Gastroesophageal sphincter (tissue), 4 donors: ENCODE measurements at regions not wholly inside any gene's neighbourhood (a gene's known extent, or its start where the extent isn't known, plus 50 kb on each side); places are given as distances from the start of the nearest gene placed in this dataset.

Source experiments
- ATAC-seq: fragments of 150-250 bp; one replicate; pipeline ENCODE4 v1.9.1; 2016; ENCODE audit warnings: mild to moderate bottlenecking, moderate library complexity
- H3K27ac ChIP-seq, 4 donors: fragments of 200-600 bp; sonication (generic) in 3 of 4; 1 replicate in 3 of 4; 2 replicates in 1 of 4; pipeline ENCODE4 v1.5.1; 2016 to 2019
- H3K27me3 ChIP-seq: fragments of 200-600 bp; sonication (generic); one replicate; pipeline ENCODE4 v1.5.1; 2019
- H3K36me3 ChIP-seq, 2 donors: fragments of 200-600 bp; sonication (generic); one replicate each; pipeline ENCODE4 v1.5.1; 2019; ENCODE audit warnings: control low read depth in 1 of 2
- H3K4me1 ChIP-seq, 3 donors: fragments of 200-600 bp; sonication (generic); 1 replicate in 2 of 3; 2 replicates in 1 of 3; pipeline ENCODE4 v1.5.1; 2016 to 2019; ENCODE audit warnings: control low read depth in 2 of 3
- H3K4me3 ChIP-seq, 2 donors: fragments of 200-600 bp; sonication (generic); one replicate each; pipeline ENCODE4 v1.5.1; 2019; ENCODE audit warnings: mild to moderate bottlenecking in 1 of 2, moderate library complexity in 1 of 2
- H3K9me3 ChIP-seq, 3 donors: fragments of 200-600 bp; sonication (generic); one replicate each; pipeline ENCODE4 v1.5.1; 2017 to 2019; ENCODE audit warnings: control low read depth in 2 of 3
- CTCF ChIP-seq, 4 experiments: fragments of 200-600 bp in 2 of 4; fragments of 450-650 bp in 2 of 4; sonication (generic) in 1 of 4; IDR thresholded peaks; one replicate each; pipeline ENCODE4 v1.5.1; 2017 to 2019; ENCODE audit warnings: antibody characterized with exemption in 4 of 4, mild to moderate bottlenecking in 2 of 4, moderate library complexity in 2 of 4
- EP300 ChIP-seq: sonication (generic); formaldehyde crosslinking; IDR thresholded peaks from one replicate; pipeline ENCODE4 v1.6.1; 2017; ENCODE audit warnings: antibody characterized with exemption, mild to moderate bottlenecking
- POLR2A ChIP-seq, 2 donors: fragments of 450-650 bp; IDR thresholded peaks; one replicate each; pipeline ENCODE4 v1.6.1; 2017; ENCODE audit warnings: antibody characterized with exemption in 2 of 2, mild to moderate bottlenecking in 2 of 2, moderate library complexity in 1 of 2
- POLR2AphosphoS5 ChIP-seq: sonication (generic); formaldehyde crosslinking; IDR thresholded peaks from one replicate; pipeline ENCODE4 v1.6.1; 2017; ENCODE audit warnings: antibody characterized with exemption
- WGBS, 2 donors: methylation state at CpG; one replicate each; pipeline ENCODE4 v1.1.5; 2018; ENCODE audit warnings: low coverage in 1 of 2; 5-methylcytosine and 5-hydroxymethylcytosine counted together

DNA sequence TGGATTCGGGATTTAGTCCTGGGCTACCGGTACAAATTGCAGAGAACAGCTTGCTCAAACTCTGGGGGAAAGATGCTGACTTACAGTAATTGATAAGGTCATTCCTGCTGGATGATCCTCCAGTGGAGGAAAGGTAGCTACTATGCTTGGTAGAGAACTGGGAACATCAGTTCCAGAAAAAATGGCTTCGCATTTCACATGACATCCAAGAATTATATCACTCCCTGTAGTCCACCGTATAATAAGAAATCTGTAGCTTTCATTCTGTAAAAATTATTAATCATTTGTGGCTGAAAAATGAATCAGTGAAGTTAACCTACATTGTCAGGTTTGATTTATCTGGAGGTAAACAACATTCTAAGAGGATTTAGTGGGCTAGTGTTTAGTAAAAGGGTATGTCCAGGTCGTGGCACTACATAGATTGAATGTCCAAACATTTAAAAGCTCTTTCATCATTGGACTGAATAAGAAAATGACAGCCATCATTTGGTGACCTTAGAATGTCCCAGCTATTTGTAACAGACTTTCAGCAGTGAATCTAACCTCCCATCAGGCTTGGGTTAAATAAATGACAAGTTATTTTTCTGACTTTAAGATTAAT is 203.2 kb upstream of the TMCO5A start:
- Histone ChIP-seq H3K4me3 (no peak overlapping the region), H3K27me3 (no peaks in the 10 kb centered on the region), H3K27ac (no peak overlapping the region), H3K36me3 (no peaks in the 10 kb centered on the region), H3K9me3 (no peaks in the 10 kb centered on the region), H3K4me1 (no peaks in the 10 kb centered on the region)
- ATAC-seq, result no peak
- WGBS, 2 donors, result 41 to 55% methylated on average over 4 to 5 of the region's 5 CpGs
- TF ChIP-seq EP300 (no peak), POLR2A (IDR thresholded peaks at IDR 0.05) (no peak)

DNA sequence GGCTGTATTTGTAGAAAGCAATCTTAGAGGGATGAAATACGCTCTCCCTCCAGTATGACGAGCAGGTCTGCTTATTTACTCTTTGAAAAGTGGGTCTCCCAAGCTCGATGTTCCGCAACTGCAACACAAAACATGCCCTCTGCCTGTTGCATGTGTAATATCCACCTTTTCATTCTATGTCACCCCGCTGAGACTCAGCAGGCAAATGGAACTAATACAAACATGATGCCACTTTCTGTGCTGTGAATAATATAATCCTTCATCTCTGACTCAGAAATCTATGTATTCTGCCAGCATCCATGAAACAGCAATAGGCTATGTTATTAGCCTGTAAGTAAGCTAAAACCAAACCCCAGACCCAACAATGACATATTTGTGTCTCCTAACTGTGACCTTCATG is 200.8 kb upstream of the TMCO5A start:
- no peak for ATAC-seq
- no peak for TF ChIP-seq POLR2AphosphoS5
- no peak for TF ChIP-seq POLR2A (IDR thresholded peaks at IDR 0.05)
- TF ChIP-seq CTCF (IDR thresholded peaks at IDR 0.05), result no peak
- no peak for TF ChIP-seq EP300
- WGBS, 2 donors, result 87 to 93% methylated on average over 3 to 4 of the region's 5 CpGs

DNA sequence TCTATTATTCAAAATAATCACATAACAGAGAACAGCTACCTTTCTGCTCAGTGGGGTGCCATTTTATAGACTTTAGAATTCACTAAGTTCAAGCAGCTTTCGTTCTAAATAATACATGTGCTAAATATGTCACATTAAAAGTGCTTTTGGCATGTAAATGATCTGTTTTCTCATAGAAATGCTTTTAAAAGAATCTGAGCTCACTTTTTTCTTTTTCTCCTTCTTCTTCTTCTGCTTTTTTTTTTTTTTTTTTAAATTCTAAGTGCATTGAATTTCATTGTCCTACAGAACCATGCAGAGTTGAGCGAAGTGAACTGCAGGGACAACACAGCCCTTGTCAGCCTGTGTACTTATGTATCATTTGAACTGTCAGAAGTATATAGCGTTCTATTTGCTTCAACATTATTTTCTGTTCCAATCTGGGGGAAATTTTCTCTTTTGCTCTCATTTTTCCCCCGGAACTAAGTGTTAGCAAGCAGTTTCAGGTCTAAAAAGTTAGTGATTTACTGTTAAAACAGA is 193.8 kb upstream of the TMCO5A start:
- TF ChIP-seq CTCF (IDR thresholded peaks at IDR 0.05) (no peak), EP300 (no peak), POLR2A (IDR thresholded peaks at IDR 0.05) (no peak), POLR2AphosphoS5 (no peak)
- ATAC-seq, result no peak
- no peaks in the 10 kb centered on the region for H3K4me1 ChIP-seq
- WGBS, 2 donors, result 64 to 74% methylated on average over 3 to 4 of the region's 4 CpGs
- no peak overlapping the region for H3K4me3 ChIP-seq
- no peaks in the 10 kb centered on the region for H3K36me3 ChIP-seq
- peaks cover 0 to 8% (median 0%) of the 10 kb centered on the region in 3 donors for H3K9me3 ChIP-seq
- H3K27me3 ChIP-seq, result no peaks in the 10 kb centered on the region
- H3K27ac ChIP-seq, result no peak overlapping the region

More for the DNA sequence above, 200.8 kb upstream of the TMCO5A start:
- Histone ChIP-seq H3K36me3 (no peaks in the 10 kb centered on the region), H3K4me3 (no peak overlapping the region), H3K27me3 (no peaks in the 10 kb centered on the region), H3K4me1 (no peaks in the 10 kb centered on the region), H3K9me3 (no peaks in the 10 kb centered on the region), H3K27ac (no peak overlapping the region)

- no peaks in the 10 kb centered on the region for H3K27me3 ChIP-seq
- no peaks in the 10 kb centered on the region for H3K36me3 ChIP-seq
- peaks cover 0 to 10% (median 0%) of the 10 kb centered on the region in 3 donors for H3K9me3 ChIP-seq
- H3K4me1 ChIP-seq, result no peaks in the 10 kb centered on the region
- no peak for ATAC-seq
- no peak overlapping the region for H3K27ac ChIP-seq
- no peak for TF ChIP-seq POLR2AphosphoS5
- TF ChIP-seq POLR2A (IDR thresholded peaks at IDR 0.05), result no peak
- TF ChIP-seq CTCF (IDR thresholded peaks at IDR 0.05), result no peak
- H3K4me3 ChIP-seq, result no peak overlapping the region
- WGBS, 2 donors, result 90 to 93% methylated on average over 3 of the region's 3 CpGs
Observed at GRCh38 chr15:37743826-37744225, 190.6 kb upstream of the TMCO5A start.

GRCh38 chr15:37744521-37744920 is 189.9 kb upstream of the TMCO5A start:
- Histone ChIP-seq H3K9me3 (peaks cover 0 to 10% (median 0%) of the 10 kb centered on the region in 3 donors), H3K36me3 (no peaks in the 10 kb centered on the region), H3K4me1 (no peaks in the 10 kb centered on the region), H3K27me3 (no peaks in the 10 kb centered on the region), H3K4me3 (no peak overlapping the region), H3K27ac (no peak overlapping the region)
- no peak for TF ChIP-seq CTCF (IDR thresholded peaks at IDR 0.05)
- no peak for ATAC-seq
- 100% methylated on average over 1 of the region's 1 CpG; no CpG with 5 or more reads in 1 of the 2 donors for WGBS, 2 donors
